GM12878 (cell line): ENCODE measurements at regions not wholly inside any gene's neighbourhood (a gene's known extent, or its start where the extent isn't known, plus 50 kb on each side); places are given as distances from the start of the nearest gene placed in this dataset.

ENCODE experiments used
- ATAC-seq: fragments of 200-7000 bp; cut with Tn5 transposase; 3 replicates; pipeline ENCODE4 v1.9.1; 2020; ENCODE audit warnings: mild to moderate bottlenecking, moderate library complexity
- BruUV-seq: library from RNA; stranded (reverse); fragments of 400-500 nt; replicated peaks from 2 replicates; lab custom pipeline; 2021; lab: Mats Ljungman, UMichigan
- CTCF ChIA-PET: fragments of 300-600 bp; sonication (Branson Sonifier 250); formaldehyde crosslinking; extraction: SDS; loops from one replicate; lab custom pipeline; 2021; ENCODE audit warnings: inconsistent platforms; lab: Yijun Ruan, JAX
- POLR2A ChIA-PET: fragments of 350-600 bp; formaldehyde crosslinking; extraction: SDS; loops from one replicate; lab custom pipeline; 2021; ENCODE audit warnings: inconsistent platforms; lab: Charles Lee
- RAD21 ChIA-PET: fragments of 300-600 bp; sonication (Branson Sonifier 250); formaldehyde crosslinking; loops from one replicate; lab custom pipeline; 2023; ENCODE audit warnings: antibody characterized with exemption; ENCODE audit not compliant: unreplicated experiment; lab: Charles Lee
- SMC1A ChIA-PET: fragments of 300-600 bp; sonication (Branson Sonifier 250); formaldehyde crosslinking; loops from one replicate; lab custom pipeline; 2023; ENCODE audit not compliant: unreplicated experiment, uncharacterized antibody; lab: Charles Lee
- DNase-seq: peaks from one replicate; pipeline ENCODE4 v3.0.0-alpha.2; 2011; ENCODE audit warnings: low read depth, low spot score
- FAIRE-seq: peaks from 3 replicates; lab custom pipeline; 2011; peaks lifted over from hg19 to GRCh38; lab: Jason Lieb, UNC
- H2AFZ ChIP-seq: 2 replicates; pipeline ENCODE4 v1.6.0; 2011; ENCODE audit warnings: low read depth, low read length, control low read depth; ENCODE audit not compliant: control insufficient read depth
- H3K27ac ChIP-seq: 2 replicates; pipeline ENCODE4 v1.5.1; 2011; ENCODE audit warnings: control low read depth; ENCODE audit not compliant: control insufficient read depth, insufficient read depth
- H3K27me3 ChIP-seq, 2 experiments: replicated peaks in 1 of 2; 2 replicates each; pipeline versions ENCODE4 v1.6.0 to v1.6.1; 2011; ENCODE audit warnings: low read length in 1 of 2; ENCODE audit not compliant: control insufficient read depth in 2 of 2, insufficient read depth in 2 of 2
- H3K36me3 ChIP-seq, 2 experiments: 2 replicates each; pipeline ENCODE4 v1.5.1; 2011; ENCODE audit warnings: low read length in 1 of 2; ENCODE audit not compliant: control insufficient read depth in 2 of 2, insufficient read depth in 2 of 2
- H3K4me1 ChIP-seq: 2 replicates; pipeline ENCODE4 v1.6.1; 2011; ENCODE audit warnings: mild to moderate bottlenecking, low read length, moderate library complexity, mixed read lengths; ENCODE audit not compliant: control insufficient read depth, insufficient read depth
- H3K4me2 ChIP-seq: 2 replicates; pipeline ENCODE4 v1.6.0; 2011; ENCODE audit warnings: control low read depth; ENCODE audit not compliant: control insufficient read depth, insufficient read depth
- H3K4me3 ChIP-seq: fragments of 200-600 bp; sonication (generic); 2 replicates; pipeline ENCODE4 v1.5.1; 2016
- H3K79me2 ChIP-seq: 2 replicates; pipeline ENCODE4 v1.6.0; 2011; ENCODE audit warnings: low read length; ENCODE audit not compliant: control insufficient read depth, insufficient read depth
- H3K9ac ChIP-seq: 2 replicates; pipeline ENCODE4 v1.8.0; 2011; ENCODE audit warnings: low read length, control low read depth, mixed read lengths; ENCODE audit not compliant: control insufficient read depth, insufficient read depth
- H3K9me3 ChIP-seq: replicated peaks from 3 replicates; pipeline ENCODE4 v1.5.1; 2011; ENCODE audit warnings: mild to moderate bottlenecking, low read length; ENCODE audit not compliant: control insufficient read depth, insufficient read depth
- H4K20me1 ChIP-seq: 2 replicates; pipeline ENCODE4 v1.6.0; 2011; ENCODE audit not compliant: control insufficient read depth, insufficient read depth
- CHD2 ChIP-seq: IDR thresholded peaks from 2 replicates; pipeline ENCODE4 v1.6.1; 2011; ENCODE audit warnings: low read depth, low read length, improper control_type of control experiment, borderline replicate concordance
- PML ChIP-seq: IDR thresholded peaks from 2 replicates; pipeline ENCODE4 v1.6.1; 2012; ENCODE audit warnings: low read length, inconsistent platforms
- SMARCA5 ChIP-seq: fragments of 450-650 bp; IDR thresholded peaks from 2 replicates; pipeline ENCODE4 v1.6.1; 2017; ENCODE audit warnings: mild to moderate bottlenecking
- SMC3 ChIP-seq: IDR thresholded peaks from 2 replicates; pipeline ENCODE4 v1.6.1; 2011; ENCODE audit warnings: low read length, improper control_type of control experiment, borderline replicate concordance
- SPI1 ChIP-seq: IDR thresholded peaks from 2 replicates; pipeline ENCODE4 v1.6.1; 2011; ENCODE audit warnings: low read depth, mild to moderate bottlenecking, low read length, moderate library complexity, borderline replicate concordance; ENCODE audit not compliant: insufficient read depth
- SRF ChIP-seq, 2 experiments: IDR thresholded peaks; 2 replicates each; pipeline ENCODE4 v1.6.1; 2011; ENCODE audit warnings: low read depth in 2 of 2, low read length in 2 of 2, mild to moderate bottlenecking in 1 of 2, moderate library complexity in 1 of 2
- ZSCAN29 ChIP-seq: fragments of 450-650 bp; IDR thresholded peaks from 2 replicates; pipeline ENCODE4 v1.6.1; 2017; ENCODE audit warnings: mild to moderate bottlenecking, moderate library complexity
- ZZZ3 ChIP-seq: IDR thresholded peaks from 2 replicates; pipeline ENCODE4 v1.6.1; 2011; ENCODE audit warnings: low read depth; ENCODE audit not compliant: control insufficient read depth, insufficient read length
- WGBS: methylation state at CpG from one replicate; pipeline ENCODE4 v1.1.6; 2016; ENCODE audit warnings: low lambda C conversion rate; ENCODE audit not compliant: insufficient replicate concordance, insufficient coverage; ENCODE audit errors: missing lambda C conversion rate; 5-methylcytosine and 5-hydroxymethylcytosine counted together
- in situ Hi-C: fragments of 300-500 bp; cut with MboI; formaldehyde crosslinking; loops from 9 replicates; pipeline ENCODE4 v1.14.3; 2018; ENCODE audit warnings: mixed read lengths
- intact Hi-C: fragments of 100-400 bp; cut with micrococcal nuclease; formaldehyde crosslinking; loops from one replicate; pipeline ENCODE4 v1.14.2; 2022; ENCODE audit not compliant: unreplicated experiment
- TF ChIP-seq, protein P1 (sequence below): fragments of 450-650 bp; IDR thresholded peaks from 2 replicates; pipeline ENCODE4 v1.6.1; 2016; ENCODE audit warnings: mild to moderate bottlenecking

DNA sequence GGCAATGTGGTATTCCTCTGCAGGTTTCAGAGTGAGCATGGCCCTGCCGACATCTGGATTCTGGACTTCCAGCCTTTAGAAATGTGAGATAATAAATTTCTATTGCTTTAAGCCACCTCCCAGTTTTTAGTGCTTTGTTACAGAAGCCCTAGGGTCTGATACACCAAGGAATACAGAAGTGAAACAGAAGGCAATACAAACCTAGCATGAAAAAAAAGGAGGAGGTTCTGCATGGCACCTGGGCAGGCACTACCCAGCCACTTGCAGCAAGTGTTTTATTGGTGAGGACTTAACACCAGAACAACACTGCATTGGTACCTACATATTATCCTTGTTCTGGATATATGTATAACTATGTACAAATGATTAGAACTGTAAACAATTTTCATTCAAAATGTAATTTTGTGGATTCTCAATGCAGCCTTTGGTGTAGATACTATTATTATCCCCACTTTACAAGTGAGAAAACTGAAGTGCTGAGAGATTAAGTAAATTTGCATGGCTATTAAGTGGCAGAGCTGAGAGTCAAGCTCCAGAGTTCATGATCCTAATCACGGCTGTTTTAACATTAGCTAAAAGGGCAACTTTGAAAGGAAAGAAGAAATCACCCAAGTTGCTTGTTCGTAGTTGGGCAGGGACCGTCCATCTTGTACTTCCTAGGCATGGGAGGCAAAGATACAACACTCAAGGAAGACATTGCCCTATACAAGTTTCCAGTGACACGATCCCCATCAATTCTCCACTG, 71.8 kb downstream of the IL21 start:
- Histone ChIP-seq H3K27ac (no peak overlapping the region), H3K27me3 (peaks cover 0 to 8% of the 10 kb centered on the region in 2 experiments; a peak in 1 of 4 replicates), H3K79me2 (no peaks in the 10 kb centered on the region), H3K9me3 (no peaks in the 10 kb centered on the region; the same call in 2 of the 3 replicates), H3K36me3 (no peaks in the 10 kb centered on the region), H2AFZ (no peak overlapping the region), H3K4me1 (no peaks in the 10 kb centered on the region), H4K20me1 (no peaks in the 10 kb centered on the region), H3K4me2 (no peak overlapping the region), H3K4me3 (no peak overlapping the region), H3K9ac (no peak overlapping the region)
- WGBS = 42% methylated on average over 5 of the region's 5 CpGs
- intact Hi-C loops = no loop called here
- BruUV-seq = no TSS peak
- ChIA-PET SMC1A (no interaction called here), CTCF (no interaction called here), RAD21 (no interaction called here), POLR2A (no interaction called here)
- no peak for ATAC-seq
- peak; percentile 25; the same call in 1 of the 2 replicates for TF ChIP-seq SPI1
- no peak for TF ChIP-seq SMC3
- no peak for DNase-seq
- no peak for FAIRE-seq
- in situ Hi-C loops = no loop called here

DNA sequence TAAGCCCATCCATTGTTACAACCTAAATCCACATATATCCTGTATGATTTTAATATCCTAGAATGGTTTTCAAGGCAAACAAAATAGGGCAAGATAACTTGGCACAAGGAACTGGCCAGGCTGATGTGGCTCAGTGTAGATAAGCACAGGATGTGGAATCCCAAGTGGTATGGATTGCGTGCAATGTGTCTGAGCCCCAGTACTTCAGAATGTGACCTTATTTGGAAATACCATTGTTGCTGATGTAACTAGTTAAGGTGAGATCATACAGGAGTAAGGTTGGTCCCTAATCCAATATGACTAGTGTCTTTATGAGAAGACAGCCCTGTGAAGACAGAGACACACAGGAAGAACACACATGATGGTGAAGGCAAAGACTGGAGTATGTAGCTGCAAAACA, 72.4 kb downstream of the IL21 start:
- no peaks in the 10 kb centered on the region for H3K36me3 ChIP-seq
- FAIRE-seq = no peak
- intact Hi-C loops = no loop called here
- ATAC-seq = no peak
- H3K79me2 ChIP-seq = no peaks in the 10 kb centered on the region
- POLR2A ChIA-PET = no interaction called here
- no peak overlapping the region for H3K4me2 ChIP-seq
- H3K4me1 ChIP-seq = no peaks in the 10 kb centered on the region
- no peaks in the 10 kb centered on the region for H4K20me1 ChIP-seq
- RAD21 ChIA-PET = no interaction called here
- H2AFZ ChIP-seq = no peak overlapping the region
- in situ Hi-C loops = no loop called here
- CTCF ChIA-PET = no interaction called here
- SMC1A ChIA-PET = no interaction called here
- no peak for TF ChIP-seq ZZZ3
- TF ChIP-seq PML = no peak
- no peak for TF ChIP-seq SMARCA5
- TF ChIP-seq CHD2 = no peak
- no peak for TF ChIP-seq ZSCAN29
- no peak for TF ChIP-seq SRF (IDR thresholded peaks at IDR 0.05; ENCODE audit: low read depth in 2 of 2, low read length in 2 of 2)
- TF ChIP-seq, protein P1, sequence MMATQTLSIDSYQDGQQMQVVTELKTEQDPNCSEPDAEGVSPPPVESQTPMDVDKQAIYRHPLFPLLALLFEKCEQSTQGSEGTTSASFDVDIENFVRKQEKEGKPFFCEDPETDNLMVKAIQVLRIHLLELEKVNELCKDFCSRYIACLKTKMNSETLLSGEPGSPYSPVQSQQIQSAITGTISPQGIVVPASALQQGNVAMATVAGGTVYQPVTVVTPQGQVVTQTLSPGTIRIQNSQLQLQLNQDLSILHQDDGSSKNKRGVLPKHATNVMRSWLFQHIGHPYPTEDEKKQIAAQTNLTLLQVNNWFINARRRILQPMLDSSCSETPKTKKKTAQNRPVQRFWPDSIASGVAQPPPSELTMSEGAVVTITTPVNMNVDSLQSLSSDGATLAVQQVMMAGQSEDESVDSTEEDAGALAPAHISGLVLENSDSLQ = no peak
- no TSS peak for BruUV-seq
- 100% methylated on average over 1 of the region's 1 CpG for WGBS
- H3K27ac ChIP-seq = no peak overlapping the region
- no peak overlapping the region for H3K9ac ChIP-seq
- peaks cover 0 to 8% of the 10 kb centered on the region in 2 experiments; a peak in 1 of 4 replicates for H3K27me3 ChIP-seq
- no peak for DNase-seq
- no peaks in the 10 kb centered on the region; the same call in 2 of the 3 replicates for H3K9me3 ChIP-seq
- no peak overlapping the region for H3K4me3 ChIP-seq
